K562 (cell line): ENCODE measurements at regions not wholly inside any gene's neighbourhood (a gene's known extent, or its start where the extent isn't known, plus 50 kb on each side); places are given as distances from the start of the nearest gene placed in this dataset.

ENCODE experiments used
- ATAC-seq: fragments of 200-7000 bp; cut with Tn5 transposase; 3 replicates; pipeline ENCODE4 v1.9.1; 2020; ENCODE audit warnings: moderate library complexity
- BruUV-seq: library from RNA; stranded (reverse); fragments of 400-500 nt; replicated peaks from 2 replicates; lab custom pipeline; 2021; lab: Mats Ljungman, UMichigan
- CTCF ChIA-PET: fragments of 300-600 bp; formaldehyde crosslinking; extraction: SDS; loops from one replicate; lab custom pipeline; 2021; ENCODE audit warnings: low intra/inter-chr PET ratio; lab: Yijun Ruan, JAX
- POLR2A ChIA-PET: fragments of 300-600, 350-650 bp; sonication (Branson Sonifier 250); formaldehyde crosslinking; extraction: SDS; loops from one replicate; lab custom pipeline; 2021; ENCODE audit warnings: antibody characterized with exemption, inconsistent platforms; lab: Yijun Ruan, JAX
- DNase-seq, 4 experiments: peaks; one replicate each; pipeline versions ENCODE4 v3.0.0 to v3.0.0-alpha.2; 2011 to 2018; ENCODE audit warnings: low spot score in 3 of 4, mixed read lengths in 3 of 4; ENCODE audit errors: extremely low read depth in 1 of 4
- FAIRE-seq: peaks from 2 replicates; lab custom pipeline; 2011; peaks lifted over from hg19 to GRCh38; lab: Jason Lieb, UNC
- H2AFZ ChIP-seq: 2 replicates; pipeline ENCODE4 v1.6.0; 2011; ENCODE audit warnings: low read depth, low read length, control low read depth, inconsistent platforms
- H3K27ac ChIP-seq: fragments of 200-600 bp; 3 replicates; pipeline ENCODE4 v1.8.0; 2011; ENCODE audit warnings: low read depth, mild to moderate bottlenecking, control low read depth, inconsistent platforms, low read length, moderate library complexity, mixed read lengths; ENCODE audit errors: extremely low read depth
- H3K27me3 ChIP-seq, 2 experiments: fragments of 300-600 bp in 1 of 2; 2 replicates in 1 of 2; 3 replicates in 1 of 2; pipeline versions ENCODE4 v1.6.0 to v1.8.0; 2011; ENCODE audit warnings: inconsistent platforms in 2 of 2, low read length in 2 of 2, mild to moderate bottlenecking in 1 of 2, mixed read lengths in 1 of 2, moderate library complexity in 1 of 2; ENCODE audit not compliant: control insufficient read depth in 2 of 2, insufficient read depth in 2 of 2
- H3K36me3 ChIP-seq: fragments of 300-600 bp; 3 replicates; pipeline ENCODE4 v1.8.0; 2011; ENCODE audit warnings: mild to moderate bottlenecking, low read length, inconsistent platforms; ENCODE audit not compliant: control insufficient read depth, insufficient read depth
- H3K4me1 ChIP-seq, 2 experiments: fragments of 200-600 bp in 1 of 2; replicated peaks in 1 of 2; 2 replicates in 1 of 2; 3 replicates in 1 of 2; pipeline versions ENCODE4 v1.5.1 to v1.8.0; 2011; ENCODE audit warnings: inconsistent platforms in 2 of 2, low read length in 2 of 2, mild to moderate bottlenecking in 1 of 2, mixed read lengths in 1 of 2, moderate library complexity in 1 of 2; ENCODE audit not compliant: control insufficient read depth in 2 of 2, insufficient read depth in 2 of 2
- H3K4me2 ChIP-seq: 2 replicates; pipeline ENCODE4 v1.6.1; 2011; ENCODE audit warnings: low read length, control low read depth, inconsistent platforms, mixed read lengths; ENCODE audit not compliant: insufficient read depth
- H3K4me3 ChIP-seq: fragments of 200-600 bp; sonication (generic), shearing (Covaris generic); 2 replicates; pipeline ENCODE4 v1.5.1; 2016; ENCODE audit warnings: control low read depth, inconsistent platforms
- H3K79me2 ChIP-seq: fragments of 200-600 bp; 3 replicates; pipeline ENCODE4 v1.8.0; 2011; ENCODE audit warnings: low read length, inconsistent platforms; ENCODE audit not compliant: control insufficient read depth, insufficient read depth
- H3K9ac ChIP-seq, 2 experiments: 2 replicates each; pipeline versions ENCODE4 v1.6.0 to v1.6.1; 2011; ENCODE audit warnings: low read depth in 2 of 2, low read length in 2 of 2, control low read depth in 1 of 2, inconsistent platforms in 1 of 2, mild to moderate bottlenecking in 1 of 2, mixed read lengths in 1 of 2; ENCODE audit not compliant: insufficient read depth in 1 of 2
- H3K9me1 ChIP-seq: one replicate; pipeline ENCODE4 v1.6.0; 2011; ENCODE audit warnings: inconsistent platforms, mild to moderate bottlenecking, low read length, moderate library complexity; ENCODE audit not compliant: control insufficient read depth, insufficient read depth
- H3K9me3 ChIP-seq: replicated peaks from 2 replicates; pipeline ENCODE4 v1.5.1; 2011; ENCODE audit warnings: low read depth, low read length, inconsistent platforms; ENCODE audit not compliant: control insufficient read depth, insufficient read depth
- H4K20me1 ChIP-seq: replicated peaks from 2 replicates; pipeline ENCODE4 v1.6.1; 2011; ENCODE audit warnings: low read length, inconsistent platforms, mixed read lengths; ENCODE audit not compliant: control insufficient read depth, insufficient read depth
- L3MBTL2 ChIP-seq: fragments of 450-650 bp; IDR thresholded peaks from 2 replicates; pipeline ENCODE4 v1.6.1; 2016; ENCODE audit warnings: mild to moderate bottlenecking, moderate library complexity
- NCOA6 ChIP-seq: fragments of 450-650 bp; IDR thresholded peaks from 2 replicates; pipeline ENCODE4 v1.6.1; 2017; ENCODE audit warnings: mild to moderate bottlenecking
- NFE2 ChIP-seq: IDR thresholded peaks from 2 replicates; pipeline ENCODE4 v1.6.1; 2014; ENCODE audit warnings: antibody characterized with exemption, low read depth
- POLR2B ChIP-seq: fragments of 450-650 bp; IDR thresholded peaks from 2 replicates; pipeline ENCODE4 v1.6.1; 2018; ENCODE audit warnings: low read depth; ENCODE audit not compliant: partially characterized antibody
- SRSF7 ChIP-seq: fragments of 200-400 bp; formaldehyde crosslinking; optimal IDR thresholded peaks from 2 replicates; pipeline ENCODE3; 2017; ENCODE audit warnings: mild to moderate bottlenecking, low read depth, low read length
- TEAD1 ChIP-seq, 2 experiments: fragments of 450-650 bp in 1 of 2; sonication (generic) in 1 of 2; formaldehyde crosslinking; IDR thresholded peaks; 2 replicates each; pipeline versions ENCODE4 v1.4.0 to v1.8.0; 2020 to 2022; ENCODE audit warnings: mild to moderate bottlenecking in 2 of 2, missing genetic modification reagents in 1 of 2
- WGBS: fragments of 100-300 bp; shearing (Covaris generic); methylation state at CpG from one replicate; pipeline ENCODE4 v1.1.6; 2016; ENCODE audit warnings: low coverage, mixed read lengths; ENCODE audit not compliant: insufficient coverage; ENCODE audit errors: missing lambda C conversion rate; 5-methylcytosine and 5-hydroxymethylcytosine counted together
- in situ Hi-C: fragments of 300-500 bp; cut with MboI; formaldehyde crosslinking; loops from 4 replicates; pipeline ENCODE4 v1.15.0; 2018; ENCODE audit warnings: inconsistent platforms, mixed read lengths
- intact Hi-C: fragments of 100-400 bp; cut with micrococcal nuclease; formaldehyde crosslinking; loops from 2 replicates; pipeline ENCODE4 v1.14.2; 2022
- TF ChIP-seq, protein P1 (sequence below), 2 experiments: fragments of 450-650 bp; IDR thresholded peaks; 2 replicates each; pipeline ENCODE4 v1.6.1; 2018; ENCODE audit warnings: mild to moderate bottlenecking in 2 of 2, low read depth in 1 of 2; ENCODE audit not compliant: partially characterized antibody in 2 of 2
- TF ChIP-seq, protein P2 (sequence below): fragments of 250-450 bp; sonication (Bioruptor Pico); IDR thresholded peaks from 2 replicates; pipeline ENCODE4 v1.9.0; 2021; ENCODE audit warnings: mild to moderate bottlenecking

DNA sequence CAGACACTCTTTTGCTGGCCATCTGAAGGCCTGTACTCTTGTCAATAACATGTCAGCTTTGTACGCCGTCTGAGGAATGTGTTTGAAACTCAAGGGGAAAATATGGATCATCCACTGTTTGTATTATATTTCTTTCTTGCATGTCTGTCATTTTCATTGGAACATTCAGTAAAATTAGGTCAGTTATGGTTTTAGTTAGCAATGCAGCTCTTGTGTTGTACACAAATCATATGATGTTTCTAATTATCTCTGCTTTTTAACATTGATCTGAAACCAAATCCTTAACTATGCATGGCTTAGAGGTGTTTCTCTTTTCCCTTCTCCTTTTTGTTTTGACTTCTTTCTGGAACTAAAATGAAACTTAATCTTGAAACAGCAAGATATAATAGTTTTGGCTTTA, 333.6 kb upstream of the PRICKLE1 start:
- H3K9ac ChIP-seq: no peak overlapping the region
- WGBS: 0% methylated on average over 2 of the region's 2 CpGs
- no peaks in the 10 kb centered on the region for H4K20me1 ChIP-seq
- H3K9me3 ChIP-seq: no peaks in the 10 kb centered on the region
- intact Hi-C loops (no loop called here), in situ Hi-C loops (no loop called here)
- no TSS peak for BruUV-seq
- no peak overlapping the region for H3K27ac ChIP-seq
- H3K27me3 ChIP-seq: no peaks in the 10 kb centered on the region
- no peak overlapping the region for H3K4me2 ChIP-seq
- no peak for TF ChIP-seq NCOA6
- TF ChIP-seq NFE2: no peak
- TF ChIP-seq, protein P1, sequence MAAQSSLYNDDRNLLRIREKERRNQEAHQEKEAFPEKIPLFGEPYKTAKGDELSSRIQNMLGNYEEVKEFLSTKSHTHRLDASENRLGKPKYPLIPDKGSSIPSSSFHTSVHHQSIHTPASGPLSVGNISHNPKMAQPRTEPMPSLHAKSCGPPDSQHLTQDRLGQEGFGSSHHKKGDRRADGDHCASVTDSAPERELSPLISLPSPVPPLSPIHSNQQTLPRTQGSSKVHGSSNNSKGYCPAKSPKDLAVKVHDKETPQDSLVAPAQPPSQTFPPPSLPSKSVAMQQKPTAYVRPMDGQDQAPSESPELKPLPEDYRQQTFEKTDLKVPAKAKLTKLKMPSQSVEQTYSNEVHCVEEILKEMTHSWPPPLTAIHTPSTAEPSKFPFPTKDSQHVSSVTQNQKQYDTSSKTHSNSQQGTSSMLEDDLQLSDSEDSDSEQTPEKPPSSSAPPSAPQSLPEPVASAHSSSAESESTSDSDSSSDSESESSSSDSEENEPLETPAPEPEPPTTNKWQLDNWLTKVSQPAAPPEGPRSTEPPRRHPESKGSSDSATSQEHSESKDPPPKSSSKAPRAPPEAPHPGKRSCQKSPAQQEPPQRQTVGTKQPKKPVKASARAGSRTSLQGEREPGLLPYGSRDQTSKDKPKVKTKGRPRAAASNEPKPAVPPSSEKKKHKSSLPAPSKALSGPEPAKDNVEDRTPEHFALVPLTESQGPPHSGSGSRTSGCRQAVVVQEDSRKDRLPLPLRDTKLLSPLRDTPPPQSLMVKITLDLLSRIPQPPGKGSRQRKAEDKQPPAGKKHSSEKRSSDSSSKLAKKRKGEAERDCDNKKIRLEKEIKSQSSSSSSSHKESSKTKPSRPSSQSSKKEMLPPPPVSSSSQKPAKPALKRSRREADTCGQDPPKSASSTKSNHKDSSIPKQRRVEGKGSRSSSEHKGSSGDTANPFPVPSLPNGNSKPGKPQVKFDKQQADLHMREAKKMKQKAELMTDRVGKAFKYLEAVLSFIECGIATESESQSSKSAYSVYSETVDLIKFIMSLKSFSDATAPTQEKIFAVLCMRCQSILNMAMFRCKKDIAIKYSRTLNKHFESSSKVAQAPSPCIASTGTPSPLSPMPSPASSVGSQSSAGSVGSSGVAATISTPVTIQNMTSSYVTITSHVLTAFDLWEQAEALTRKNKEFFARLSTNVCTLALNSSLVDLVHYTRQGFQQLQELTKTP (IDR thresholded peaks at IDR 0.05; ENCODE audit: low read depth in 1 of 2, partially characterized antibody in 2 of 2): no peak
- TF ChIP-seq L3MBTL2: no peak
- no peak for TF ChIP-seq POLR2B
- TF ChIP-seq SRSF7: no peak
- TF ChIP-seq, protein P2, sequence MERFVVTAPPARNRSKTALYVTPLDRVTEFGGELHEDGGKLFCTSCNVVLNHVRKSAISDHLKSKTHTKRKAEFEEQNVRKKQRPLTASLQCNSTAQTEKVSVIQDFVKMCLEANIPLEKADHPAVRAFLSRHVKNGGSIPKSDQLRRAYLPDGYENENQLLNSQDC (CRISPR knock-in tag): no peak
- TF ChIP-seq TEAD1 (CRISPR knock-in tag; IDR thresholded peaks at IDR 0.05): no peak
- no peak overlapping the region for H2AFZ ChIP-seq
- no peak for FAIRE-seq
- ATAC-seq: no peak
- no peak overlapping the region for H3K4me3 ChIP-seq
- ChIA-PET POLR2A (interaction anchor here (0.6 kb wide), 1 partner anchor 69 kb away, joined by 3 read pairs; no protein-coding TSS in a partner anchor), CTCF (no interaction called here)
- H3K36me3 ChIP-seq: no peaks in the 10 kb centered on the region
- no peak for DNase-seq
- H3K79me2 ChIP-seq: no peaks in the 10 kb centered on the region
- H3K4me1 ChIP-seq: no peaks in the 10 kb centered on the region; a peak in 1 of 5 replicates
- no peaks in the 10 kb centered on the region for H3K9me1 ChIP-seq
